ENCODE measurements at regions not wholly inside any gene's neighbourhood (a gene's known extent, or its start where the extent isn't known, plus 50 kb on each side); places are given as distances from the start of the nearest gene placed in this dataset.

- Histone ChIP-seq H3K4me3 (no peak overlapping the region), H3K9me3 (no peaks in the 10 kb centered on the region), H3K27me3 (no peaks in the 10 kb centered on the region), H3K27ac (no peak overlapping the region), H3K4me1 (no peaks in the 10 kb centered on the region), H3K36me3 (no peaks in the 10 kb centered on the region)
- TF ChIP-seq CTCF (IDR thresholded peaks at IDR 0.05) = no peak
- no peak for DNase-seq (ENCODE audit: low spot score)
Observed at GRCh38 chr14:101065696-101066694, 162.5 kb upstream of the RTL1 start.

- no peak overlapping the region for H3K27ac ChIP-seq
- H3K9me3 ChIP-seq = no peaks in the 10 kb centered on the region
- TF ChIP-seq CTCF (IDR thresholded peaks at IDR 0.05) = no peak
- H3K27me3 ChIP-seq = no peaks in the 10 kb centered on the region
- DNase-seq (ENCODE audit: low spot score) = no peak
- H3K4me3 ChIP-seq = no peak overlapping the region
- no peaks in the 10 kb centered on the region for H3K36me3 ChIP-seq
- no peaks in the 10 kb centered on the region for H3K4me1 ChIP-seq
Observed at GRCh38 chr14:101066826-101067510, 163.4 kb upstream of the RTL1 start.

- Histone ChIP-seq H3K4me3 (no peak overlapping the region), H3K27me3 (no peaks in the 10 kb centered on the region), H3K36me3 (no peaks in the 10 kb centered on the region), H3K9me3 (no peaks in the 10 kb centered on the region), H3K4me1 (no peaks in the 10 kb centered on the region), H3K27ac (no peak overlapping the region)
- DNase-seq (ENCODE audit: low spot score) = no peak
- no peak for TF ChIP-seq CTCF (IDR thresholded peaks at IDR 0.05)
Observed at GRCh38 chr14:101068313-101069227, 165.0 kb upstream of the RTL1 start.

GRCh38 chr14:101069228-101069549, 165.7 kb upstream of the RTL1 start:
- no peak for DNase-seq (ENCODE audit: low spot score)
- Histone ChIP-seq H3K36me3 (no peaks in the 10 kb centered on the region), H3K4me3 (no peak overlapping the region), H3K4me1 (no peaks in the 10 kb centered on the region), H3K27me3 (no peaks in the 10 kb centered on the region), H3K27ac (no peak overlapping the region), H3K9me3 (no peaks in the 10 kb centered on the region)
- TF ChIP-seq CTCF (IDR thresholded peaks at IDR 0.05) = no peak

- H3K27me3 ChIP-seq = no peaks in the 10 kb centered on the region
- H3K36me3 ChIP-seq = no peaks in the 10 kb centered on the region
- H3K4me3 ChIP-seq = no peak overlapping the region
- no peaks in the 10 kb centered on the region for H3K4me1 ChIP-seq
- H3K9me3 ChIP-seq = no peaks in the 10 kb centered on the region
- H3K27ac ChIP-seq = no peak overlapping the region
- DNase-seq (ENCODE audit: low spot score) = no peak
- TF ChIP-seq CTCF (IDR thresholded peaks at IDR 0.05) = no peak
Observed at GRCh38 chr14:101069666-101070362, 166.3 kb upstream of the RTL1 start.

Measured in right atrium auricular region (tissue), 2 donors.